ENCODE measurements at regions not wholly inside any gene's neighbourhood (a gene's known extent, or its start where the extent isn't known, plus 50 kb on each side); places are given as distances from the start of the nearest gene placed in this dataset.

DNA sequence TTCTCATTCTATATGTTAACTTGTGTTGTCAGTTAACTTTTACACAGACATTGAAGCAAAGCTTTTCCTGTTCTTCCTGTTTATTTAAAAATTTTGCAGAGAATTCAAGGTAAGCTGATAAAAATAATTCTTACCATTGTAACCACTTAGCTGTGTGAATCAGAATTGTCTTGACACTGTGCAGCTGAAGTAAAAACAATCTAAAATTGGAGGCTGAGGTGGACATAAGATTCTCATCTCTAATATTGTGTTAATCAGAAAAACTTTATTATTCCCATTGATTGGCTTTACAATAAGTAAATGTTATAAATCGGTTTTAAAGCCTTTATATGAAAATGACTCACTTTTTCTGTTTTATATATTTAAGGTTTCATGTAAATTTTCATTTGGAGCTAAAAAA, 240.3 kb upstream of the PLEKHG7 start:
- TF ChIP-seq EZH2 (IDR thresholded peaks at IDR 0.05; ENCODE audit: low read length, unreplicated experiment) (no peak), CTCF (conservative IDR thresholded peaks at IDR 0.05; ENCODE audit: low read depth, low read length) (no peak)
